NCI-H146 treated with DMSO at 0.1 percent for 48 hours (cell line): ENCODE measurements at regions not wholly inside any gene's neighbourhood (a gene's known extent, or its start where the extent isn't known, plus 50 kb on each side); places are given as distances from the start of the nearest gene placed in this dataset.

Experiments
- DNase-seq: peaks from one replicate; lab custom pipeline; 2025; ENCODE audit not compliant: unreplicated experiment; lab: John Stamatoyannopoulos, UW

DNA sequence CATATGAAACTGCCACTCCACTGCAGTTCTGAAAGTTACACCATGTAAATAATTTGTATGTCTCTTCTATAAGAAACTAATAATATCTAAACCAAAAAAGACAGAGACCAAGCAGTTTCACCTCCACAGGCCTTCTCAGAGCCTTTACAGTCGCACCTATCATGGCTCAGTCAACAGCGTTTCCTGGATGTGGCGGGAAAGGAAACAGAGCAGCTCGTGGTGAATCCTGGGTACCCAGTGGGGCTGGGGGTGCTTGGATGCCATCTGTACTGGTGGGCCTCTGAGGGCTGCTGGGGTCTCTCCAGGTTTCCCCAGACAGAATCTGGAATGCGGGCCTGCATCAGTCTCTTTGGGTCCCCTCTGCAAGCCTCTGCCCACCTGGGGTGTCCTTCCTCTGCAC lies 100.2 kb upstream of the CASZ1 start:
- no peak for DNase-seq

- no peak for DNase-seq
Observed at GRCh38 chr1:10897321-10897980, 101.0 kb upstream of the CASZ1 start.

- DNase-seq, result no peak
Observed at GRCh38 chr1:10897981-10898728, 101.7 kb upstream of the CASZ1 start.

DNA sequence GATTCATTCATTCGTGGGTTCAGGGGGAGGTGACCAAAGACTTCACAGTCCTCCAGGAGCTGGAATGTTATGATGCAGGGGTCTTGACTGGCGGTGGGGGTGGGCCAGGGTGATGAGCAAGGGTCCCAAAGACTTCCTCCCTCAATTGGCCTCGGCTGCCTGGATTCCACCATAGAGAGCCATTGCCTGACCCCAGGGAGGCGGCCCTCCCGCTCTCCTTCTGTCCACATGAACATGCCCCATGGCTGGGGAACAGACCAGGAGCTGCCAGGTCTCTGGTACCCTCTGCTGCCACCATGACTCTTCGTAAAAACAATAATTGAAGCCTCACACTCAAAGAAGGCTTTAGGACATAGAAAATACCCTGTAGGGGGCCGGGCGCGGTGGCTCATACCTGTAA lies 102.5 kb upstream of the CASZ1 start:
- DNase-seq, result no peak

GRCh38 chr1:10899490-10900250 lies 103.2 kb upstream of the CASZ1 start:
- no peak for DNase-seq

DNA sequence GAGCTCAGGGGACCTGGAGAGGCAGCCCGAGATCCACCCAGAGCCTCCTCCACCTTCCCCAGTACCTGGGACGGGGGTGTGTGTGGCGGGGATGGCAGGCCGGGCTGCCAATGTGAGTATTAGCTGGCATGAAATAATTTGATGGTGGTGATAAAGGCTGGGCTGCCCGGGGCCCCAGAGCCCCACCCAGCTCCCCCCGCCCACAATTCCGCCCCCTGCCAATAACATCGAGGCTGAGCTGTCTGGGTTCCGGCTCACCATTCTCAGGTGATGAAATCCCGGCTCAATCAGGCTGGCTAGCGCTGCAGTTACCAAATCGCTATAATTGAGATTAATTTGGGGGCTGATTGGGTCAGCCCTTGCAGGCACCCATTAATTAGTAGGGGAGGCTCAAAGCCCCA lies 103.8 kb upstream of the CASZ1 start:
- no peak for DNase-seq

DNA sequence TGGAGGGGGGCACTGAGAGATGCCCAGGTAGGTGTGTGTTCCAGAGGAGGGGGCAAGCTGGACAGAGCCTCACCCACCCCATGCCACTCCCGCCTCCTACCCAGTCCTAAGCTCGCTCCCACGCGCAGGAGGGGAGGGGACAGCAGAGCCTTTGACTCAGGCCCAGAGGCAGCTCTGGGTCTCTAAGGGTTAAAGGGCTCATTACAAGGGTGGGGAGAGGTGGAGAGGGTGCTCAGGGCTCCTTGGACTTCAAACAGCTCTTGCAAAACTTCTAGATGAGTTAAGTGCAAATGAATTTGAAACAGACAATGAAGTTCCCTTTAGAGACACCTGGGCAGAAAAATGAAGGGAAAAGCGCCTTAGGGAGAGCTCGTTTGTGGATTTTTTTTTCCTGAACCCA lies 104.2 kb upstream of the CASZ1 start:
- no peak for DNase-seq

DNA sequence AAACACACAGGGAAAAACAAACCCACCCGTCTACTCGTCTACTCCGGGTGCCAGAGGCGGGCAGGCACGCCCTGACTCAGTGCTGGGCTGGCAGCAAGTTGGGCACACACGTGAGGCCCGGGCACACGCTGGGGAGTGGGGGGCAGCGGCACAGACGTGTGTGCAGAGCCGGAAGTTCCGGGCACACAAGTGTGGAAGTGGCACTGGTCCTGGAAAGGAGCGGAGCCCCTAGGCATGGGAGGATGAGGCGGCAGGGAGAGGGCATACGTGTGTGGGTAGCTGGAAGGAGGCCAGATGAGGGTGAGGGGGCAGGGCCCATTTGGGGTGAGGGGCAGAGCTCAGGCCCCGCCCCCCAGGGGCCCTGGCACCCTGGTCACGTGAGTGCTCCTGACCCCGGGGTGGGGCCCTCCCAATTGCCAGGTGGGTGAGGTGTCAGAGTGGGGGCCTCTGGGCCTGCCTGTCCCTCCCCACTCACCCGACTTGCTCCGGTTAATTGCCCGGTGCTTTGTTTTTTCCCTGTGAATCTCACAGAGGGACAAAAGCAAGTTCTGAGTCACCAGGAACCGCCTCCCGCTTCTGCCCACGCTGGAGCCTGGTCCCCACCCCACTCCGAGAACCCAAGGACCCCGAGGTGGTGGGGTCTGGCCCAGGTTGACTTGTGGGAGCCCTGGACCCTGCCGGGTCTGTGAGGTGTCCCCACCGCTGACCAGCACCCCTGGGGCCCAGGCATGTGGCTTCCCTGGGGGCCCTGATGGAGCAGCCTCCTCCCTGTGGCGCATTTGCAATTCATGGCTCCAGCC lies 104.8 kb upstream of the CASZ1 start:
- no peak for DNase-seq

GRCh38 chr1:10901891-10902805 lies 105.7 kb upstream of the CASZ1 start:
- no peak for DNase-seq

DNA sequence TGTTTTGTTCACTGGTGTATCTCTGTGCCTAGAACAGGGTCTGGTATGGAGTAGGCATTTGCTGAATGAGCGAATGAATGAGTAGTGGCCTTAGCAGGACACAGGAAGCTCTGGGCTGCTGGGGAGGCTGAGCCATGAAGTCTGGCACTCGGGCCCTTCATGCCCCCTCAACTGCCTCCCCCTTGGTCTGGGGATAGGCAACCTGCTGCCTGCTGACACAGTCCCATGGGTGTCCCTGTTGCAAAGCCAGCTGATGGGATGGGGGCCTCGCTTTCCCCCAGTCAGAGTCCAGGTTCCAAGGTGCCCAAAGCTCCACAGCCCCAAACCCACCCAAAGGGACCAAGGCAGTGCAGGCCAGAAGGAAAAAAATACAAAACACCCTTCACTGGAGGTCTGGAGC lies 107.0 kb upstream of the CASZ1 start:
- DNase-seq, result no peak

DNA sequence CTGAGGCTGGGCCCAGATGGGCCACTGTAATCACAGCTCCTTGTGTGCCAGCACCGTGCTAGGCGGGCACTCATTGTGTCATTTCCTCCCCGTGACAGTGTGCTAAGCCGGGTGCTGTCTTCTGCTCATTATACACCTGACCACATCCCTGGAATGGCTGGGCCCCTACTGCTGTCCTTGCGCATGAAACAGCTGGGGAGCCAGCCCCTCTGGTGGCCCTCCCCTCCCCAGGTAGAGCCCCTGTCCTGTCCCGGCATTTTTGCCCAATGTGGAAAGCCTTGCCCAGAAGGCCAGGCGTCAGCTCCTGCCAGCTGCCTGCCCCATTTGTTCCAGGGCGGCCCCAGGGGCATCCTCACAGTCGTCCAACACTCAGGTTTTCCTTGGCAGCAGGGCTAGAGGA lies 107.4 kb upstream of the CASZ1 start:
- DNase-seq, result no peak

DNA sequence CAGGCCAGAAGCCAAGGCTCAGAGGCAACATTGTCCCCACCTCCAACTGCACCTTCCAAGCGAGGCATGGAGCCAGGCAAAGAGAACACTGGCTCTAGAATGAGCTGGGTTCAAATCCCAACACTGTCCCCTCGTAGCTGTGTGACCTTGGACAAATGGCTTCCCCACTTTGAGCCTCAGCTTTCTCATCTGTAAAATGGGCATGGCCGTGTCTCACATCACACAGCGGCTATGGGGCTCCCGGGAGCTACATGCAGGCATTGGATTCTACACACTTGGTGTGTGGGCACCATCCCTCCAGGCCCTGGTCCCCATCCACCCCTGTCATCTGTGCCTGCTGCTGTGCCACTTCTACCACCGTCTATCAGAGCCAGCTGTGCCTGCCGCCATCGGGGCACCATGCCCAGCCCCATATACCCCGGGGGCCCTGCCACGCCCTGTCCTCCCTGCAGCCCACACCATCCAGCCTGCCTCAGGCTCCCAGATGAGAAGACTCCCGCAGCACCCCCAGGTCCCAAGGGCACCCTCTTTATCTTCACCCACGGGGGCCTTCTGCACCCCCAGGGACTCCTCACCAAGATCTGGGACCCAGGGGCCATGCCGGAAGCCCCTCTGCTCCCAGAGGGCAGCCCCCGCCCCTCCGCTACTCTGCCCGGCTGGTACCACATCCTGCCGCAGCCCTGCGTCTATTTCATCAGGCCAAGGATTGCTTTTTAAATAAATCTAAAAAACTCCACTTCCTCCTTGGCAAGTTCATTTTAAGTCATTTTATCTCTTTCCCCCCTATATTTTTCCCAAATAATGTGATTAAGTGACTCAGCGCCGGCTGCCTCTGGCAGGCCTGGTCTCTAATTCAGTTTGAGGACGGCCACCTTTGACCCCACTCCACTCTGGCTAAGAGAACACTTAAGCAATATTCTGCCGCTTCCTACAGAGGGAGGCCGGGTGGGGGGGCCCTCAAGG lies 107.8 kb upstream of the TARDBP start:
- no peak for DNase-seq

GRCh38 chr1:10905841-10906655 lies 106.4 kb upstream of the TARDBP start:
- DNase-seq, result no peak

DNA sequence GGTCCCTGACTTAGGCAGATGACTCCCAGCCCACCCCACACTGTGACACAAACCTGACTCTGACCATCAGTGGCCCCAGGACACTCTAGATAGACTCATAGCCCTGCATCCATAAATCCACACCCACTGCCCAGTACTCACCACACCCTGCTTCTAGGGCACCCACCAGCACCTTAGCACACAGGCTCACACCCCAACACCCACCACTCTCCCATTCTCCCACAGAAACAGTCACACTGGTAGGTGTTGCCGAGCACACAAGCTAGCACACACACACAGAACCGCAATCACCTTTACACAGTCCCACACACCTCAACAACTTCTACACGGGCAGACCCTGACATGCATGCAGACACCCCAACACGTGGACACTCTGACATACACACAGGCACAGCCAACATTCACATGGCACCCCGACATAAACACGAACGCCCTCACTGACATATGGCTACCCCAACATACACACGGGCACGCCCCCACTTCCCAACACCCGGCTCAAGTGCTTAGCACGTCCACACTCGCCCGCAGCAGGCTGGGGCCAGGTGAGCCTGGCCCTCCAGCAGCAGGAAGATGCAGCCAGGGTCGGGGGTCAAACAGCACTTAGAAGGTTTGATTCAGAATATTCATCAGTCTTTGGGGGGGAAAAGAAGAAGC lies 105.5 kb upstream of the TARDBP start:
- no peak for DNase-seq

GRCh38 chr1:10908266-10908665 lies 104.2 kb upstream of the TARDBP start:
- no peak for DNase-seq

- no peak for DNase-seq
Observed at GRCh38 chr1:10909697-10910680, 102.5 kb upstream of the TARDBP start.
